OCI-LY3 (cell line): ENCODE measurements at regions not wholly inside any gene's neighbourhood (a gene's known extent, or its start where the extent isn't known, plus 50 kb on each side); places are given as distances from the start of the nearest gene placed in this dataset.

Source experiments
- CTCF ChIP-seq: fragments of 200-600, 300-600 bp; sonication (generic); IDR thresholded peaks from 2 replicates; pipeline ENCODE4 v1.5.1; 2014; ENCODE audit warnings: antibody characterized with exemption, low read length, low read depth
- EZH2phosphoT487 ChIP-seq: fragments of 200-600 bp; shearing (Covaris generic); IDR thresholded peaks from 2 replicates; pipeline ENCODE4 v1.6.1; 2018; ENCODE audit warnings: antibody characterized with exemption, mixed run types, low read depth

- TF ChIP-seq CTCF: no peak
- TF ChIP-seq EZH2phosphoT487: no peak
Observed at GRCh38 chr9:23258569-23258968, 567.5 kb downstream of the ELAVL2 start.
